Memory B cell (primary cell): ENCODE measurements at regions not wholly inside any gene's neighbourhood (a gene's known extent, or its start where the extent isn't known, plus 50 kb on each side); places are given as distances from the start of the nearest gene placed in this dataset.
"Not testable (repeated sequence)": the region's sequence is repeated elsewhere in the genome, so short reads cannot be mapped to it uniquely, and the experiment has no call there.

ENCODE experiments used
- ATAC-seq: fragments of 150-1000 bp; cut with Tn5 transposase; 2 replicates; pipeline ENCODE4 v1.10.0; 2021; ENCODE audit warnings: low read depth, mild to moderate bottlenecking, moderate library complexity
- DNase-seq, 2 donors: peaks; one replicate each; pipeline ENCODE4 v3.0.0; 2022; ENCODE audit warnings: low spot score in 2 of 2
- H3K27ac Mint-ChIP-seq: one replicate; pipeline ENCODE4 v1.8.0; 2022; ENCODE audit warnings: mild to moderate bottlenecking, moderate library complexity, mixed read lengths
- H3K27me3 Mint-ChIP-seq: one replicate; pipeline ENCODE4 v1.8.0; 2022; ENCODE audit warnings: mixed read lengths
- H3K36me3 Mint-ChIP-seq: one replicate; pipeline ENCODE4 v1.8.0; 2022; ENCODE audit warnings: mild to moderate bottlenecking, mixed read lengths
- H3K4me1 Mint-ChIP-seq: one replicate; pipeline ENCODE4 v1.8.0; 2022; ENCODE audit warnings: mixed read lengths
- H3K4me3 Mint-ChIP-seq: one replicate; pipeline ENCODE4 v1.8.0; 2022; ENCODE audit warnings: mild to moderate bottlenecking, moderate library complexity, mixed read lengths
- H3K9me3 Mint-ChIP-seq: one replicate; pipeline ENCODE4 v1.8.0; 2022; ENCODE audit warnings: mixed read lengths

GRCh38 chr10:23630885-23631284, 192.0 kb downstream of the OTUD1 start:
- Mint-ChIP-seq H3K4me3 (no peak overlapping the region), H3K27me3 (peaks cover 3% of the 10 kb centered on the region), H3K36me3 (no peaks in the 10 kb centered on the region), H3K4me1 (no peaks in the 10 kb centered on the region), H3K27ac (no peak overlapping the region), H3K9me3 (peaks cover 7% of the 10 kb centered on the region)
- no peak for DNase-seq
- no peak for ATAC-seq

- peaks cover 3% of the 10 kb centered on the region for H3K9me3 Mint-ChIP-seq
- H3K4me3 Mint-ChIP-seq = no peak overlapping the region
- no peak overlapping the region for H3K27ac Mint-ChIP-seq
These were observed 204.4 kb downstream of the OTUD1 start for GRCh38 chr10:23643111-23643780.

GRCh38 chr10:23648618-23649017, 209.7 kb downstream of the OTUD1 start:
- DNase-seq (no peak), ATAC-seq (no peak)
- Mint-ChIP-seq H3K4me3 (no peak overlapping the region), H3K27me3 (peaks cover 4% of the 10 kb centered on the region), H3K4me1 (no peaks in the 10 kb centered on the region), H3K9me3 (no peaks in the 10 kb centered on the region), H3K36me3 (no peaks in the 10 kb centered on the region), H3K27ac (no peak overlapping the region)

More at GRCh38 chr10:23643111-23643780, 204.4 kb downstream of the OTUD1 start:
- Mint-ChIP-seq H3K36me3 (no peaks in the 10 kb centered on the region), H3K27me3 (peaks cover 5% of the 10 kb centered on the region), H3K4me1 (no peaks in the 10 kb centered on the region)
- DNase-seq = no peak
- ATAC-seq = no peak

GRCh38 chr10:23656735-23657134, 217.9 kb downstream of the OTUD1 start:
- H3K27me3 Mint-ChIP-seq = peaks cover 4% of the 10 kb centered on the region

GRCh38 chr10:23657677-23658076, 218.8 kb downstream of the OTUD1 start:
- ATAC-seq (no peak), DNase-seq (no peak)
- no peaks in the 10 kb centered on the region for H3K4me1 Mint-ChIP-seq
- no peak overlapping the region for H3K4me3 Mint-ChIP-seq
- peaks cover 2% of the 10 kb centered on the region for H3K9me3 Mint-ChIP-seq
- H3K27ac Mint-ChIP-seq = no peak overlapping the region
- H3K27me3 Mint-ChIP-seq = peaks cover 4% of the 10 kb centered on the region
- no peaks in the 10 kb centered on the region for H3K36me3 Mint-ChIP-seq

More at GRCh38 chr10:23656735-23657134, 217.9 kb downstream of the OTUD1 start:
- ATAC-seq = no peak
- Mint-ChIP-seq H3K4me3 (no peak overlapping the region), H3K4me1 (no peaks in the 10 kb centered on the region), H3K9me3 (peaks cover 2% of the 10 kb centered on the region), H3K27ac (no peak overlapping the region), H3K36me3 (no peaks in the 10 kb centered on the region)
- no peak for DNase-seq

- not testable (repeated sequence) for H3K27me3 Mint-ChIP-seq, H3K27ac Mint-ChIP-seq, H3K4me3 Mint-ChIP-seq, DNase-seq, H3K9me3 Mint-ChIP-seq, H3K36me3 Mint-ChIP-seq, ATAC-seq, H3K4me1 Mint-ChIP-seq
These were observed 233.0 kb downstream of the OTUD1 start for GRCh38 chr10:23671866-23672265.

- Mint-ChIP-seq H3K4me1 (no peaks in the 10 kb centered on the region), H3K27me3 (no peaks in the 10 kb centered on the region), H3K27ac (no peak overlapping the region), H3K36me3 (no peaks in the 10 kb centered on the region), H3K9me3 (peaks cover 2% of the 10 kb centered on the region), H3K4me3 (no peak overlapping the region)
- ATAC-seq = no peak
- DNase-seq = no peak
These were observed 236.7 kb downstream of the OTUD1 start for GRCh38 chr10:23675585-23675984.

GRCh38 chr10:23676296-23676695, 237.4 kb downstream of the OTUD1 start:
- DNase-seq = no peak
- no peak for ATAC-seq
- Mint-ChIP-seq H3K36me3 (no peaks in the 10 kb centered on the region), H3K27ac (no peak overlapping the region), H3K27me3 (no peaks in the 10 kb centered on the region), H3K4me3 (no peak overlapping the region), H3K9me3 (peaks cover 2% of the 10 kb centered on the region), H3K4me1 (no peaks in the 10 kb centered on the region)

- Mint-ChIP-seq H3K36me3 (no peaks in the 10 kb centered on the region), H3K27me3 (peaks cover 2% of the 10 kb centered on the region), H3K4me1 (no peaks in the 10 kb centered on the region), H3K27ac (no peak overlapping the region), H3K4me3 (no peak overlapping the region), H3K9me3 (no peaks in the 10 kb centered on the region)
- DNase-seq (no peak), ATAC-seq (no peak)
These were observed 247.8 kb downstream of the OTUD1 start for GRCh38 chr10:23686722-23687121.

- H3K9me3 Mint-ChIP-seq = no peaks in the 10 kb centered on the region
- no peak overlapping the region for H3K4me3 Mint-ChIP-seq
- no peak overlapping the region for H3K27ac Mint-ChIP-seq
- DNase-seq (no peak), ATAC-seq (no peak)
- H3K36me3 Mint-ChIP-seq = no peaks in the 10 kb centered on the region
- no peaks in the 10 kb centered on the region for H3K4me1 Mint-ChIP-seq
- H3K27me3 Mint-ChIP-seq = peaks cover 16% of the 10 kb centered on the region
These were observed 253.9 kb downstream of the OTUD1 start for GRCh38 chr10:23692736-23693135.

- H3K36me3 Mint-ChIP-seq = no peaks in the 10 kb centered on the region
- H3K4me1 Mint-ChIP-seq = no peaks in the 10 kb centered on the region
- H3K27me3 Mint-ChIP-seq = peaks cover 16% of the 10 kb centered on the region
- ATAC-seq = no peak
- DNase-seq = no peak
- H3K4me3 Mint-ChIP-seq = no peak overlapping the region
- H3K9me3 Mint-ChIP-seq = no peaks in the 10 kb centered on the region
- no peak overlapping the region for H3K27ac Mint-ChIP-seq
These were observed 254.6 kb downstream of the OTUD1 start for GRCh38 chr10:23693501-23693901.

GRCh38 chr10:23693925-23694324, 255.1 kb downstream of the OTUD1 start:
- ATAC-seq (no peak), DNase-seq (no peak)
- Mint-ChIP-seq H3K27ac (no peak overlapping the region), H3K36me3 (no peaks in the 10 kb centered on the region), H3K4me1 (no peaks in the 10 kb centered on the region), H3K4me3 (no peak overlapping the region), H3K9me3 (no peaks in the 10 kb centered on the region), H3K27me3 (peaks cover 17% of the 10 kb centered on the region)

- no peak overlapping the region for H3K4me3 Mint-ChIP-seq
- ATAC-seq (no peak), DNase-seq (peak in 1 of 2 donors; percentile 9)
- H3K4me1 Mint-ChIP-seq = no peaks in the 10 kb centered on the region
- H3K27ac Mint-ChIP-seq = no peak overlapping the region
- H3K27me3 Mint-ChIP-seq = peaks cover 18% of the 10 kb centered on the region
- H3K36me3 Mint-ChIP-seq = no peaks in the 10 kb centered on the region
- H3K9me3 Mint-ChIP-seq = no peaks in the 10 kb centered on the region
These were observed 255.6 kb downstream of the OTUD1 start for GRCh38 chr10:23694446-23694920.

GRCh38 chr10:23694921-23695824, 256.3 kb downstream of the OTUD1 start:
- Mint-ChIP-seq H3K4me3 (no peak overlapping the region), H3K9me3 (no peaks in the 10 kb centered on the region), H3K27me3 (peaks cover 19% of the 10 kb centered on the region), H3K36me3 (no peaks in the 10 kb centered on the region), H3K27ac (no peak overlapping the region), H3K4me1 (no peaks in the 10 kb centered on the region)
- no peak for DNase-seq
- no peak for ATAC-seq
